HG03175 (cell line): ENCODE measurements at regions not wholly inside any gene's neighbourhood (a gene's known extent, or its start where the extent isn't known, plus 50 kb on each side); places are given as distances from the start of the nearest gene placed in this dataset.

ENCODE experiments used
- ATAC-seq: cut with Tn5 transposase; IDR thresholded peaks from one replicate; pipeline ENCODE4 v1.9.1; 2021; ENCODE audit warnings: mild to moderate bottlenecking, moderate library complexity; ENCODE audit not compliant: unreplicated experiment

- no peak for ATAC-seq
These were observed 130.1 kb upstream of the PIEZO2 start for GRCh38 chr18:11279461-11279860.

DNA sequence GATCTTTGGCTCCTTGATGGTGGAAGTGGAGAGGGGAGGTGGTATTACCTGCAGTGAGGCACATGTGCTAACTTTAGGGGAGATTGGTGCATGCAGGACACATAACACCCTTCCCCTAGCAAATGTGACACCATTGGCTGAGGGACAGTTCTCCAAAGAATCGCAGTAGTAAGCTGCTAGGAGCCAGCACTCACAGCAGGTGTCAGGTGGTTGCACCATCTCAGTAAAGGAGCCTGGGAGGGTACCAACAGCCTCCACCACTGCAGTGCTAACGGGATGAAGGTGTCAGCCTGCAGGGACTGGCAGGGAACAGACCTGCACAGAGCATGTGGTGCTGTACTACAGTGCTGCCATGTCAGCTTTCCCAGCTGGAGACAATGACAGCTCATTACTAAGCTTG is 127.3 kb upstream of the PIEZO2 start:
- ATAC-seq, result no peak

DNA sequence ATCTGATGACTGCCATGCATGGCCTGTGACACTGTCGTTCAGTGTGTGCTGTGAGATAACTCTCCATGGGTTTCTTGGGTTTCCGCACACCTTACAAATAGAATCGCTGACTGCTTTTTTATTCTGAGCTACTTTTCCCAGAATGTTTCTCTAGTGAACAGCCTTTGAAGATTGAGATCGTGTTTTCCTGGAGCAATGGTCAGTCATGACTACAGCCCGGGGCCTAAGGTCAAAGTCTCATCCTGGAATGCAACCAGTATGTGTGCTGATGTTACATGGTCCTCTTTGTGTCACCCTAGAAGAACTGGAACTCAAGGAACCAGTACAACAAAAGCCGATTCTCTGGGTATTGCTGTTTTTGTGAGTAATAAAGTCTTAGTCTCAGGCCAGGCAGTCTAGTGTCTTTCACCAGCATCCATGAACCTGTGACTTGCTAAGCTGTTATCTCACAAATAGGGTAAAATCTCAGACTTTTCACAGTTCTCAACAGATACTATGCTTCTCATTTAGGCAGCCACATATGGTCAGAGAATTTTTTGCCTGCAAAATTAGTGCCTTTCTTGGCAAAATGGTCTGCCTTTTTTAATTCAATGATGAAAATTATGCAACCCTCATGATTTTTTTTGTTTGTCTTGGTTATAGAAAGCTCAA is 124.9 kb upstream of the PIEZO2 start:
- no peak for ATAC-seq

GRCh38 chr18:11272516-11272915 is 123.1 kb upstream of the PIEZO2 start:
- no peak for ATAC-seq

- no peak for ATAC-seq
These were observed 122.6 kb upstream of the PIEZO2 start for GRCh38 chr18:11271954-11272353.

- no peak for ATAC-seq
These were observed 119.9 kb upstream of the PIEZO2 start for GRCh38 chr18:11269257-11269656.

DNA sequence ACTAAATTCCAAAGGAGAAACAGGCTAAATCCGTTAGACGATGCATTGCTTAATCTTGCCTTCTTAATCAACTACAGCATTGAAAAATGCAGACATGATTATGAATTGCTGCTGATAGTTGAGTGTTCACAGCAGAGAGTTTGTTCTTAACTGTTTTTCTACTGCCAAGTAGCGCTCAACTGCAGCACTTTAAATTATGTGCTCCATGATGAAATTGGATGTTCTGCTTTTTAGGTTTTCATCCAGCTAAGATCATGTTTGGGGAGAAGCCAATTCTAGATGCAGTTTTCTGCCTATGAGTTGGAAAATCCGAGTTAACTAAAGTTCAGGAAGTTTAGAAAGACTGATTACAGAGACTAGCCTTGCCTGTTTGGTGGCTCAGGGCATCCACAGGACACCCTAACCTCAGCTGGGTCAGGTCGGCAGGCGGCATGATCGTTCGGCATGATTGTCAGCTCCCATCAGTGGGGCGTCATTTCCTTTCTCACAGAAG is 119.4 kb upstream of the PIEZO2 start:
- ATAC-seq, result no peak

- ATAC-seq, result no peak
These were observed 118.8 kb upstream of the PIEZO2 start for GRCh38 chr18:11268153-11268552.

- no peak for ATAC-seq
These were observed 117.6 kb upstream of the PIEZO2 start for GRCh38 chr18:11266781-11267480.

DNA sequence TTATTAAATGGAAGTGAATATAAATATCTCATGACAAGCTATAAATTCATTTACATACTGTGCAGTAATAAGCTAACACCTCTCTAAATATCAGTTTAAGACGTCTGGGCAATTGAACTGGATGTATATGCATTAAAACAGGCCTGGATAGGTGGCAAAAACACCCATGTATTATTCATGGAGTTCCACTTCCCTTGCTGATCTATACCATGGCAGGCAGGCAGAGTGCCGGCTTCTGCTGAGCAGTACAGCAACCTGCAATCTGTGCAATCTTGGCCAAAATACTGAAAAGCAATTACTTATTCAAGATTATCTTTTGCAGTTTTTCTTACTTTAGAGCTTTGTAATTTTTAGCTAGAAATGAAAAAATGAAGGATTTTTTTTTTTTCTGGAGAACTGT is 112.1 kb upstream of the PIEZO2 start:
- ATAC-seq, result no peak

DNA sequence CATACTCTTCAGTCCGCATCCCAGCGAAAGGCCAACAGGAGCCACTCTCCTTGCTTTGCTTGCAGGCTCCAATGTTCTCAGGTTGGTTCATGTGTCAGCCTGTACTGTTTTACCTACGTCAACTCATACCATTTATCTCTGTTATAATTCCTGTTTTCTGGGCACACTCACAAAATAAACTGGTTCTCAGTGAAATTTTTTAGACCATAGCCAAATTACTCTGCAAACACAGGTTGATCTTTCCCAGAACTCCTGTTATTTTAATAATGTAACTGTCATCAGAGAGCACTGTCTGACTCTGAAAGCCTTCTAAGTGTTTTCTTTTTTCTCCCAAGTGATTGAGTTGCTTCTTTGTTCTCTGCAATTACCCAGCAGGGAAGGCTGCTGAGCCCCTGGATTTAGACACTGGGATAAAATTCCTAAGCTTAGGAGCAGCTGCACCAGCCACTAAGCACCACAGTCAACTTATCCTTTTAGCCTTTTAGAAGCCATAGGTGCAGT is 111.6 kb upstream of the PIEZO2 start:
- no peak for ATAC-seq

GRCh38 chr18:11259469-11260150 is 110.2 kb upstream of the PIEZO2 start:
- ATAC-seq, result no peak

DNA sequence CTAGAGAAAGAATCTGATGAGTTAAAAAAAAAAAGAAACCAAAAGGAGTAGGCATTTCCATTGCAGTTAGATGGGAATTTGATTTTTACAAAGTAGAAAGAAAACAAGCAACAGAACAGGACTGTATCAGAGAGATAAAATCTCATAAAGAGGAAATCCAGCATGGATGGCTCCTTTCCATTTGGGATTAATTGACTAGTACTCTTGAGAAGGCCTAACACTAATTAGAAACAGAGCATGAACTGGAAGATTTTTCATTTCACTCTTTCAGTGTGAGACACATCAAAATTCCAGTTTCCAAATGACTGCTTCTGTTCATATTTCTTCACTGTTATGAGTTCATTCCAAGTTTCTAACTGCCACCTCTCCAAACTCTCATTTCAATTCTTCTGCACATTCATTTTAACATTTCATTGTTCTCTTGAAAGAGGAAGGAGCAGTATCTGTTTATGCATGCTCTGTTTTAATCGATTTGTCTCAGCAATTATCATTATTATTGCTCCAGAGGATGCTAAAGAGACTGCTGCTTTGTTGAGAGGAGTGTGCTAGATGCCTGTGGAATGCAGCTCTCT is 108.8 kb upstream of the PIEZO2 start:
- ATAC-seq, result no peak

DNA sequence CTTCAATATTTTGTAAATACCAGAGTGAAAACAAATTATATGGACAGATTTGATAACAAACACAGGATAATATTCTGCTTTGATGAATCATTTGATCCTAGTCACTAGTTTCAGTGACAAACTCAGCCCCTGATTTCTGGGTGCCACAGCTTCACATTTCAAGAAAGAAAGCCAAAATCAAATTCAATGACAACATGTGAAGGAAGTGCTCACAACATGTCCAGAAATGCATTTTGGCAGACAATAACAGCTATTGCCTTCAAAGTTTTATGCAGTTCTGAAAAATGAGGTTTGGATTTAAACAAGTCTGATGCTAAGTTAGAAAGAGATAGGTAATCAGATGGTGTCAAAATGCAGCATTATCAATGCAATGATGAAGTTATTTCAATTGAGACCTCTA is 106.9 kb upstream of the PIEZO2 start:
- no peak for ATAC-seq

DNA sequence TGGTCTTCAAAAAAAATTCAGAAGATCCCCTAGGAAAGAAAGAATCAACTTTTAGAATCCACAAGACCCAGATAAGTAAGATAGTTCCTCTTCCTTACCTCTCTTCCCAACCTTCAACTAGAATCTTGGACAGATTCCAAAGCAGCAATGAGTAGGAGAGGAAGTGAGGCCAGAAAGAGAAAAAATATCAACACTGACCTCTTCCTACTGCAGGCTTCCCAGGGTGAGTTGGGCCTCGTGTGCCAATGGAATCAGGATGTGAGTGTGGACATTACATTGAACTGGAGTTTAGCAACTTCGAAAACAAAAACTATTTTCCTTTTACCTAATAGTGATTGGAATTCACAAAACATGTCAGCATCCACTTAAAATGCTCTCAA is 102.5 kb upstream of the PIEZO2 start:
- ATAC-seq, result no peak

- ATAC-seq, result no peak
These were observed 102.0 kb upstream of the PIEZO2 start for GRCh38 chr18:11251229-11251890.

GRCh38 chr18:11249391-11249790 is 100.0 kb upstream of the PIEZO2 start:
- no peak for ATAC-seq

DNA sequence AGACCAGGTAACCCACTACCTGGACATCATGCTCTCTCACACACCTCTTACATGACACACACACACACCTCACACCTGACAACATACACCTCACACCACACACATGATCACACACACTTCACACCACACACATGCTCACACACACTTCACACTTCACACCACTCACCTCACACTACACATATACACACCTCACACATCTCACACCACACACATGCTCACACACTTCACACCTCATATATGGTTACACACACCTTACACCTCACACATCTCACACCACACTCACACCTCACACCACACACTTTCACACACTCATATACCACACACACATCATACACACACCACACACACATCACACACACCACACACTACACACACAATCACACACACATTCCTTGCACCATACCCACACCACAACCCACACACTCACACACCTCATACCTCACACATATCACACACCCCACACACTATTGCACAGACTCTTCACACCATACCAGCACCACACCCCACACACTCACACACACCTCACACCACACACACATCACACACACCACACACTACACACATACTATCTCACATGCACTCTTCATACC is 98.1 kb upstream of the PIEZO2 start:
- ATAC-seq, result no peak

- no peak for ATAC-seq
These were observed 97.3 kb upstream of the PIEZO2 start for GRCh38 chr18:11246495-11247300.

DNA sequence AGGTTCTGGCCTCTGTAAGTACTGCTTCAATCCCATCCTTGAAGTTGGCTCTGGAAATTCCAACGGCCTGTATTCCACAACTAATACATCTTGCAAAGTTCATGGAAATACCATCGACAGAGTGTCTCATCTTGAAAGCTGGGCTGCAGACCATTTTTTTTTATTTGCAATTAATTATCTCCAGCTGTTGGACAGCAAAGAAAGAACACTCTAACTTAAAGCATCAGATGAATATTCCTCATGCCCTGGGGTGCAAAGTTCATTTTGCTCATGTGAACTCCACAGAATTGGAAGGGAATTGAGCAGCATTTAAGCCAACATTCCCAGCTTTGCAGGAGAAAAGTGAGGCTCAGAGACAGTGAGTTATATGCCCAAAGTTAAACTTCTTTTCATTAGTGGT is 96.5 kb upstream of the PIEZO2 start:
- ATAC-seq, result no peak
